GM21737 (cell line): ENCODE measurements at regions not wholly inside any gene's neighbourhood (a gene's known extent, or its start where the extent isn't known, plus 50 kb on each side); places are given as distances from the start of the nearest gene placed in this dataset.

Experiments
- ATAC-seq: cut with Tn5 transposase; IDR thresholded peaks from one replicate; pipeline ENCODE4 v1.9.1; 2021; ENCODE audit warnings: mild to moderate bottlenecking, moderate library complexity; ENCODE audit not compliant: unreplicated experiment

DNA sequence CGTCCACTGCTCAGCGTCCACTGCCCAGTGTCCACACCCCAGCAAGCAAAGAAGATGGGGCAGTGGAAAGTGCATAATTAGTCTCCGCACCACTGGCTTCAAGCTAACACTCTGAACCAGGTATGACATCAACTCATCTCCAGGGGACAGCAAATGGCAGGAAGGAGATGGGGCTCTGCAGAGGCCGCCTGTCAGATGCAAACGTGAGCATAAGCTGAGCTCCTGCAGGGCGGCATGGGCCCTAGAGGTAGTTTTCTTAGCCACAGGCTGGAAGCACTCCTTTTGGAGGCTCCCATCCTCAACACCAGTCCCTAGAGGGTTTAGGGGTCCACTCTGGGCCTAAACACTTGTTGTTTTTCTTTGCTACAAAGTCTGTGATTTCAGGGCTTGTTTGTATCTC is 335.8 kb upstream of the MKI67 start:
- ATAC-seq, result no peak

DNA sequence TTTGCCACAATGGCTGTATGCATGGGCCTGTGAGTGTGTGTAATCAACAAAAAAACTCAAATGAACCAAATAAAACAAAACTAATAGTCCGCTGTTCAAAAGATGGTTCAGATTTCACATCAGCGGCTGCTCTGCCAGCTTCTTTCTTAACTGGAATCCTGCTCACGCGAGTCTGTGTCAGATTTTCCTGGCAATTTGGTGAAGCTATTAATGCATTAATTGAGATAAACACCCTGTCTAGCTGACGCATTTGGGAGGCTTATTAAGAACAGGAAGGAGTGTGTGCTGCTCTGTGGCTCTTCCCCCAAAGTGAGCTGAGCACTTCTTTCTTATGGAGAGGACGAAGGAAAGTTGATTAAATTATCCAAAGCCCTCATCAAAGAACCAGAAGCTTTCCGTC is 336.6 kb upstream of the MKI67 start:
- ATAC-seq, result no peak

DNA sequence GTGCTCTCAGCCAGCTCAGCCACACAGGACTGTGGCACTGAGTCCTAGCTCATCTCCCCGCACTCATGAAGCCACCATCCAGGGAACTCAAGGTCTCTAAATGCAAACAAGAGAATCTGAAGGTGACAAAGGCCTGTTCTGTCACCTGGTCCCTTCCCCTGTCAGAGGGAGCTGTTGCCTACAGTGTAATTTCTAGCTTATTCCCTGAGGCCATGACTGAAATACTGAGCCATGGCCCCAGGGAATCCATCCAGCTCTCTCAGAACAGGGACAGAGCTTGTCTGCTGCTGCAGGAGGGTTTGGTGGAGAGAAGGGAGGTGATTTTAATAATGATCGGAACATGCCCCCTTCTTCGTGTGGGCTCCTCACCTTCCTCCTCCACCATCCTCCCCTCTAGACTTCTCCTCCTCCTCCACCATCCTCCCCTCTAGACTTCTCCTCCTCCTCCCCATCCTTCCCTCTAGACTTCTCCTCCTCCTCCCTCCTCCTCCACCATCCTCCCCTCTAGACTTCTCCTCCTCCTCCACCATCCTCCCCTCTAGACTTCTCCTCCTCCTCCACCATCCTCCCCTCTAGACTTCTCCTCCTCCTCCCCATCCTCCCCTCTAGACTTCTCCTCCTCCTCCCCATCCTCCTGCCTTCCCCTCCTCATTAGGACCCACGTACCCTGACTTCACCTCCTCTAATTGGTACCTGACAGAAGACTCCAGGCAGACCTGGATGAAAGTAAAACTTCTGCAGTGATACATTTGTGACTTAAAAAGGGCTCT is 338.0 kb upstream of the MKI67 start:
- ATAC-seq, result no peak

DNA sequence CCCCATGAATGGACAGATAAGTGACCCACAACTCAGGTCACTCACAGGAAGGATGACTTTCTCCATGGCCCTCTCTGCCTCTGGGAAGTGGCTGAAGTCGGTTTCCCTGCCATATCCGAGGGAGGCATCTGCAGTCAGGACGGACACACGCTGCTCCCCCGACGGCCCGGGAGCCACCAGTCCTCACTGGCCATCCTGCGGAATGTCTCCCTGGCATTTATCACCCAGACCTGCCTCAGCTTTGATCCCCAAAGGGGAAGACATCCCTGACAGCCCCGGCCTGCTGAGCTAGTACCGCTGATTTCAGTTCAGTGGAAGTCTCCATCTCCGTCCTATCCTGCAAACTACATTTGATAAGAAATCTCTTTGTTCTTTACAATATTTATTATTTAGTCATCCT is 339.5 kb upstream of the MKI67 start:
- ATAC-seq, result no peak

DNA sequence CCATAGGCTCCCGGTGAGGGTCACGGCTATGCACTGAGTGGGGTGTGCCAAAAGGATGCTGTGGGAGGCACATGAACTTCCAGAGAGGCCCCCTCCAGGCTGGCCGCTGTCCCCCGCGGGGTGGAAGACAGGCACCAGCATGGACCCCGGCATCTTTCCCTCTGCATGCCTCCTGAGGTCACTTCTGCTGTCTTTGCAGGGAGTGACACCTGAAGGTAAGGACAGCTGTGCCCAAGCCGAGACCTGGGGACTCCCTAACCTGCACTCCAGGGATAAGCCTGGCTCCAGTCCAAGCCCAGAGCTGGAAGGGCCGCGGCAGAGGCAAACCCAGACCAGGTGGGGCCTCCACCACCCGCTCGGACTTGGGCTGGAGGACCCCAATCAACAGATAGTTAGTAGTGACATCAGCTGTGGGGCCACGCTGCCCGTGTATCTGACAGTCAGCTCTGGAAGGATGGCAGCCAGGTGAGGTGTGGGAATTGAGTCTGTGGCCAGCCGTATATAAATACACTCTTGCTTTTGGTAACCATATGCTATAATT is 340.7 kb upstream of the MKI67 start:
- ATAC-seq, result no peak

- no peak for ATAC-seq
Observed at GRCh38 chr10:128468462-128468861, 342.2 kb upstream of the MKI67 start.

DNA sequence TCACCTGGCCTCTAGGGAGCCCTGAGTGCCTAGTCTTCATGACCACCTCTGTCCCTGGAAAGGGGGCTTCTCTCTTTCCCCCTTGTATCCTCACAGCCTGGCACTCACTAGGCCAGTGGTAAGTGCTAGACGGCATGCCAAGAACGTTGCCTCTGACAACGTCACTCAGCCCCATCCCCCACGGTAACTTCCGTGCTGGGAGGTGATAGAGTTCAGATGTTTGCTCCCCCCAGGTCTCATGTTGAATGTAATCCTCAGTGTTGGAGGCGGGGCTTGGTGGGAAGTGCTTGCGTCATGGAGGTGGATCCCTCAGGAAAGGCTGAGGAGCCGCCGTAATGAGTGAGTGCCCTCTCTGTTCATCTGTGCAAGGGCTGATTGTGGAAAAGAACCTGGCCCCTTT is 343.3 kb upstream of the MKI67 start:
- no peak for ATAC-seq

GRCh38 chr10:128470321-128470965 is 344.2 kb upstream of the MKI67 start:
- no peak for ATAC-seq

- no peak for ATAC-seq
Observed at GRCh38 chr10:128471151-128471550, 344.9 kb upstream of the MKI67 start.

GRCh38 chr10:128472196-128472595 is 346.0 kb upstream of the MKI67 start:
- ATAC-seq, result no peak

GRCh38 chr10:128473396-128473795 is 347.2 kb upstream of the MKI67 start:
- ATAC-seq, result no peak

- no peak for ATAC-seq
Observed at GRCh38 chr10:128473911-128474310, 347.7 kb upstream of the MKI67 start.

- ATAC-seq, result no peak
Observed at GRCh38 chr10:128474571-128474970, 348.3 kb upstream of the MKI67 start.

DNA sequence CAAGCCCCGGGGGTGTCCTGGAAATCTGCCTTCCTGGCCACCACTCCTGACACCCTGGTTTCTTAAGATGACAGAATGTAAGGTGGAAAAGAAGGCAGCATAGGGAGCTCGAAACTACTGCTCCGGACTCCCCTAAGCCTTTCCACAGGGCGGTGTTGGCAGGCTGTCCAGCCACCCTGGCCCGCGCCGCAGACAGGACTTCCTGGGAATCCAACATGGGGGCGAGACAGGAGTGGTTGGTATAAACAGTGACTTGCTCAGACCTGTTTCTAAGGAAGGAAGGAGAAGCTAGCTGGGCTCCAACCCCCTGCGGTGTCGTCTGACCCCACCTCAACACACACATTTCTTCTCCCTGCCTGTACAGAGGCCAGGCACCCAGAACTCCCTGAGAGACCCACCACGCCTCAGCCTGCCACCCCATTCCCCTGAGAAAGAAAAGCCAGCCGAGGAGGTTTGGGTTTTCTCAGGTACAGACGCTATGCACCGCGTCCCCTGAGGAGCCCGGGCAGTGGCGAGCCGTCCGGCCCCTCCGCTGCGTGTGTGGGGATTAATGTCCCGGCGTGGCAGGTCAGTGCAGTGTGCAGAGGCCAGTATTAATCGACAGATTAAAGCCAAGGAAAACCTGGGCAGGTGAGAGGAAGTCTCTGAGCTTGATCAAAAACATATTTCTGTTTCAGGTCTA is 349.6 kb upstream of the MKI67 start:
- no peak for ATAC-seq

- ATAC-seq, result no peak
Observed at GRCh38 chr10:128476368-128476725, 350.1 kb upstream of the MKI67 start.

DNA sequence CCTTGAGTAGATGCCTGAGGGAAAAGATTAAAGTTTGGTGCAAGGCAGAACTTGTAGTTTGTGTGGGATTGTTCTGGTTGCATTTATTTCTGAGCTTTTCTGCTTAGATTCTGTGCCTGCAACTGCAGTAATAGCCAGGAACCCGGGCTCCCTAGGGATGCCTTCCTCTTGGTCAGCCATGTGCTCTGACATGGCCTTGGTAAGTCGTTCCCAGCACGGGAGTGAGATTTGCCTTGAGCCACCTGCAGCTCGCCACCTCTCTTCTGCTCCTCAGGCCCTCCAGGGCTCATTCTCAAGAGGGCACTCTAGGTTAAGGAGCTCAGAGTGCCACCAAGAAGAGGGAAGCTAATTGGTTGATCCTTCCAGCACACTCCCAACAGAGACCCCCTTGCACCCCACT is 350.6 kb upstream of the MKI67 start:
- no peak for ATAC-seq

DNA sequence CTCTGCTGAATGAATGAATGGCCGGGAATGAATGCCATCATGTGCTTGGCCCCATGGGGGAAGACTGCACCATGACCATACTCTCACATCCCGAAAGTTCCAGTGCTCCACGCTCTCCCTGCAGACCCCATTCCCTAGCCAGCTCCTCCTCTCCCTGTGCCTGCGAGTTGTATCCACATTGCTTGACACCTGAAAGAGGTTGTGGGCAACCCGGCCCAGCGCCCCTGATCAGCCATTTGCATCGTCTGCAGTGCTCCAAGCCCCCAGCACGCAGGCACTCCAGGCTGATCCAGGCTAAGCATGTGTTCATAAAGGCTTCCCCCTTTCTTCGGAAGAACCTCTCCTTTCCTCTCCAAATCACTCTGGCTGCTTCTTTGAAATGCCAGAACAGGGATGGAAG is 354.4 kb upstream of the MKI67 start:
- ATAC-seq, result no peak

GRCh38 chr10:128481152-128481840 is 355.1 kb upstream of the MKI67 start:
- ATAC-seq, result no peak

DNA sequence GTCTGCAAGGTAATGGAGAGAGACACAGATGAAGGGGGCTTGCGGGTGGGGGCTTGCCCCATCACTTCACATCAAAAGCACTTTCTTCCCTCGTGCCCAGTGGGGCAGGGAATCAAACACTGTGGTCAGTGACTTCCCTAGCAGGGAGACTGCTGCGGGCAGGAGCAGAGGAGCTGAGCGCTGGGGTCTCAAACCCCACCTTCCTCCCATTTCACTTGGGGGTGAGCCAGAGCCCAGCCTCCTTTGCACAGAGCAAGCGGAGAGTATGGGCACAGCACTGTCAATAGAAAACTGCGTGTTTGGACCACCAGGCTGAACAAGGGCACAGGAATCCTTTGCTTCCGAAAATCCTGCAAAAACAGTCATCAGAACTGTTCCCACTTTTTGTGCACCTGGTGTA is 355.8 kb upstream of the MKI67 start:
- no peak for ATAC-seq

- no peak for ATAC-seq
Observed at GRCh38 chr10:128483216-128483615, 357.0 kb upstream of the MKI67 start.

- ATAC-seq, result no peak
Observed at GRCh38 chr10:128484041-128484440, 357.8 kb upstream of the MKI67 start.
